IPS DF 4.7 (cell line): ENCODE measurements at regions not wholly inside any gene's neighbourhood (a gene's known extent, or its start where the extent isn't known, plus 50 kb on each side); places are given as distances from the start of the nearest gene placed in this dataset.
"Not testable (repeated sequence)": the region's sequence is repeated elsewhere in the genome, so short reads cannot be mapped to it uniquely, and the experiment has no call there.

Experiments used
- DNase-seq: peaks from one replicate; pipeline ENCODE4 v3.0.0-alpha.2; 2013; ENCODE audit warnings: low spot score; ENCODE audit errors: extremely low read depth

GRCh38 chr19:22545751-22546150 is 88.4 kb upstream of the ZNF492 start:
- DNase-seq = peak; percentile 9

GRCh38 chr19:22533761-22534160 is 100.4 kb upstream of the ZNF492 start:
- DNase-seq = no peak

- DNase-seq = no peak
These were observed 101.5 kb upstream of the ZNF492 start for GRCh38 chr19:22532388-22533300.

GRCh38 chr19:22530042-22530441 is 104.1 kb upstream of the ZNF492 start:
- no peak for DNase-seq

- DNase-seq = no peak
These were observed 105.2 kb upstream of the ZNF492 start for GRCh38 chr19:22528956-22529355.

- no peak for DNase-seq
These were observed 105.4 kb upstream of the ZNF98 start for GRCh38 chr19:22527554-22527953.

- no peak for DNase-seq
These were observed 104.6 kb upstream of the ZNF98 start for GRCh38 chr19:22526661-22527272.

- DNase-seq = no peak
These were observed 101.8 kb upstream of the ZNF98 start for GRCh38 chr19:22523940-22524339.

GRCh38 chr19:22519562-22519961 is 97.4 kb upstream of the ZNF98 start:
- not testable (repeated sequence) for DNase-seq

- DNase-seq = no peak
These were observed 97.0 kb upstream of the ZNF98 start for GRCh38 chr19:22519152-22519551.

GRCh38 chr19:22517496-22518411 is 95.6 kb upstream of the ZNF98 start:
- DNase-seq = no peak

GRCh38 chr19:22515435-22515834 is 93.3 kb upstream of the ZNF98 start:
- no peak for DNase-seq

GRCh38 chr19:22503524-22503923 is 81.4 kb upstream of the ZNF98 start:
- no peak for DNase-seq

- DNase-seq = no peak
These were observed 80.6 kb upstream of the ZNF98 start for GRCh38 chr19:22502766-22503165.

- DNase-seq = not testable (repeated sequence)
These were observed 76.8 kb upstream of the ZNF98 start for GRCh38 chr19:22498831-22499430.

GRCh38 chr19:22491746-22492145 is 69.6 kb upstream of the ZNF98 start:
- no peak for DNase-seq

- not testable (repeated sequence) for DNase-seq
These were observed 61.4 kb upstream of the ZNF98 start for GRCh38 chr19:22483514-22483913.

GRCh38 chr19:22472180-22472637 is 50.1 kb upstream of the ZNF98 start:
- DNase-seq = no peak
